ENCODE measurements at regions not wholly inside any gene's neighbourhood (a gene's known extent, or its start where the extent isn't known, plus 50 kb on each side); places are given as distances from the start of the nearest gene placed in this dataset.

DNA sequence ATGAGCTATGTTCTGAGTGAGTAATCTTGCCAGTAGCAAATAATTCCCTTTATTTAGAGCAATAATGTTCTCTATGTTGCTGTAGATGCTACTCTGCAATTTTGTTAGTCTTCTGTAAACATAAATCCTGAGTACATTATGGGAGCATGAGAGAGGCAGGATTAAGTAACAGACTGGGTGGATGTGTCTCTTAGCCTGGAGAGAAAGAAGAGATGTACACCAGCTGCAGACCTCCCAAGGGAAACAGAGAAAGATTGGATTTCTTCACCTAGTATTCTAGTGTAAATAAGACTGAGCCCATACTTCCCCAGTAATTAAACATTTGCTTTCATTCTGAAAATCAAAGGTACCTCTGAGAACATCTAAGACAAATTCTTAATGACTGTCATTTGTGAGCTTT lies 564.0 kb downstream of the TRHDE start:
- Histone ChIP-seq H3K27ac (ENCODE audit: low read depth in 1 of 2, low read length in 2 of 2) (no peak overlapping the region), H3K9ac (ENCODE audit: insufficient read depth, low read length, poor library complexity, severe bottlenecking) (no peak overlapping the region)
- DNase-seq, result no peak

DNA sequence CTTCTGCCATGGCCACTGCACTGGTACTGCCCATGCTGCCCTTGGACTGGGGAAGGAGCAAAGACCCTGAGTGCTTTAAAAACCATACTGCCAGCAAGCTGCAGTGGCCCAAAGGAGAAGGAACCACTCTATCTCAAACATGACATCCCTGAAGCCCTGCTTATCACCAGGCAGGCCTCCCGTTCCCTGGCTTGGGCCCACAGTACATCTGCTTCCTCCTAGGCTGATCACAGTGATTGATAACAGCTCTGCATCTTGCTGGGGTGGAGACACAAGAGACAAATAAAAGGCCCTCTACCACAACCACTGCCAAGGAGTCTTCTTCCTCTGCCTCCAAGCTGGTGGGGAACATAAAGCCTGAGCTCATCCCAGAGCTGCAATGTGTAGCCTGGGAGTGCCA lies 567.5 kb downstream of the TRHDE start:
- TF ChIP-seq, protein P1, sequence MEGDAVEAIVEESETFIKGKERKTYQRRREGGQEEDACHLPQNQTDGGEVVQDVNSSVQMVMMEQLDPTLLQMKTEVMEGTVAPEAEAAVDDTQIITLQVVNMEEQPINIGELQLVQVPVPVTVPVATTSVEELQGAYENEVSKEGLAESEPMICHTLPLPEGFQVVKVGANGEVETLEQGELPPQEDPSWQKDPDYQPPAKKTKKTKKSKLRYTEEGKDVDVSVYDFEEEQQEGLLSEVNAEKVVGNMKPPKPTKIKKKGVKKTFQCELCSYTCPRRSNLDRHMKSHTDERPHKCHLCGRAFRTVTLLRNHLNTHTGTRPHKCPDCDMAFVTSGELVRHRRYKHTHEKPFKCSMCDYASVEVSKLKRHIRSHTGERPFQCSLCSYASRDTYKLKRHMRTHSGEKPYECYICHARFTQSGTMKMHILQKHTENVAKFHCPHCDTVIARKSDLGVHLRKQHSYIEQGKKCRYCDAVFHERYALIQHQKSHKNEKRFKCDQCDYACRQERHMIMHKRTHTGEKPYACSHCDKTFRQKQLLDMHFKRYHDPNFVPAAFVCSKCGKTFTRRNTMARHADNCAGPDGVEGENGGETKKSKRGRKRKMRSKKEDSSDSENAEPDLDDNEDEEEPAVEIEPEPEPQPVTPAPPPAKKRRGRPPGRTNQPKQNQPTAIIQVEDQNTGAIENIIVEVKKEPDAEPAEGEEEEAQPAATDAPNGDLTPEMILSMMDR (IDR thresholded peaks at IDR 0.05), result no peak
- Histone ChIP-seq H3K4me3 (replicated peaks in 1 of 3; ENCODE audit: low read depth in 2 of 3, low read length in 3 of 3) (no peak overlapping the region), H4K20me1 (ENCODE audit: insufficient read depth, low read length) (no peaks in the 10 kb centered on the region), H3K9me3 (replicated peaks in 1 of 2; ENCODE audit: control insufficient read depth in 1 of 2, insufficient read depth in 1 of 2, low read length in 2 of 2) (peaks cover 20 to 22% of the 10 kb centered on the region in 2 donors), H3K9ac (ENCODE audit: insufficient read depth, low read length, poor library complexity, severe bottlenecking) (no peak overlapping the region), H3K27me3 (ENCODE audit: control insufficient read depth in 2 of 2, insufficient read depth in 2 of 2, low read length in 2 of 2) (no peaks in the 10 kb centered on the region), H3K36me3 (replicated peaks in 1 of 2; ENCODE audit: control insufficient read depth in 1 of 2, insufficient read depth in 2 of 2, low read length in 2 of 2) (no peaks in the 10 kb centered on the region), H3K4me2 (replicated peaks; ENCODE audit: extremely low read depth, low read length, poor library complexity, severe bottlenecking) (no peak overlapping the region), H3K27ac (ENCODE audit: low read depth in 1 of 2, low read length in 2 of 2) (no peak overlapping the region), H3K79me2 (ENCODE audit: insufficient read depth, low read length) (no peaks in the 10 kb centered on the region), H2AFZ (ENCODE audit: insufficient read depth, low read depth, low read length, poor library complexity, severe bottlenecking) (no peak overlapping the region), H3K4me1 (ENCODE audit: control insufficient read depth in 1 of 2, insufficient read depth in 2 of 2, low read length in 2 of 2) (no peaks in the 10 kb centered on the region)
- Mint-ChIP-seq H3K4me1 (no peaks in the 10 kb centered on the region), H3K36me3 (no peaks in the 10 kb centered on the region), H3K9me3 (peaks cover 4 to 21% (median 9%) of the 10 kb centered on the region in 7 donors), H3K27ac (no peak overlapping the region), H3K4me3 (no peak overlapping the region), H3K27me3 (ENCODE audit: low read depth in 3 of 3) (no peaks in the 10 kb centered on the region)
- intact Hi-C loops (cut with micrococcal nuclease), result no loop called here
- WGBS (ENCODE audit: insufficient coverage), result 17% methylated on average over 1 of the region's 1 CpG
- no peak for DNase-seq

More for the DNA sequence above, 564.0 kb downstream of the TRHDE start:
- no peak overlapping the region for H2AFZ ChIP-seq (ENCODE audit: insufficient read depth, low read depth, low read length, poor library complexity, severe bottlenecking)
- Mint-ChIP-seq H3K4me1 (no peaks in the 10 kb centered on the region), H3K27ac (peak overlapping the region in 1 of 7 donors; percentile 47), H3K27me3 (ENCODE audit: low read depth in 3 of 3) (no peaks in the 10 kb centered on the region), H3K4me3 (no peak overlapping the region), H3K36me3 (no peaks in the 10 kb centered on the region), H3K9me3 (peaks cover 2 to 21% (median 8%) of the 10 kb centered on the region in 7 donors)
- H3K4me2 ChIP-seq (replicated peaks; ENCODE audit: extremely low read depth, low read length, poor library complexity, severe bottlenecking), result no peak overlapping the region
- H3K9me3 ChIP-seq (replicated peaks in 1 of 2; ENCODE audit: control insufficient read depth in 1 of 2, insufficient read depth in 1 of 2, low read length in 2 of 2), result peaks cover 22 to 27% of the 10 kb centered on the region in 2 donors
- H3K27me3 ChIP-seq (ENCODE audit: control insufficient read depth in 2 of 2, insufficient read depth in 2 of 2, low read length in 2 of 2), result no peaks in the 10 kb centered on the region
- TF ChIP-seq, protein P1 (IDR thresholded peaks at IDR 0.05), result no peak
- H3K36me3 ChIP-seq (replicated peaks in 1 of 2; ENCODE audit: control insufficient read depth in 1 of 2, insufficient read depth in 2 of 2, low read length in 2 of 2), result no peaks in the 10 kb centered on the region
- no peaks in the 10 kb centered on the region for H4K20me1 ChIP-seq (ENCODE audit: insufficient read depth, low read length)
- no peak overlapping the region for H3K4me3 ChIP-seq (replicated peaks in 1 of 3; ENCODE audit: low read depth in 2 of 3, low read length in 3 of 3)
- H3K4me1 ChIP-seq (ENCODE audit: control insufficient read depth in 1 of 2, insufficient read depth in 2 of 2, low read length in 2 of 2), result no peaks in the 10 kb centered on the region
- H3K79me2 ChIP-seq (ENCODE audit: insufficient read depth, low read length), result no peaks in the 10 kb centered on the region
- intact Hi-C loops (cut with micrococcal nuclease), result no loop called here

Data from CD14-positive monocyte (primary cell).